SK-N-SH treated with all-trans-retinoic acid at 6 μM for 48 hours (cell line): ENCODE measurements at regions not wholly inside any gene's neighbourhood (a gene's known extent, or its start where the extent isn't known, plus 50 kb on each side); places are given as distances from the start of the nearest gene placed in this dataset.

ENCODE experiments used
- ATAC-seq: fragments of 200-7000 bp; cut with Tn5 transposase; 3 replicates; pipeline ENCODE4 v1.9.1; 2020; ENCODE audit warnings: mild to moderate bottlenecking, moderate library complexity
- ARNTL ChIP-seq: fragments of 450-650 bp; formaldehyde crosslinking; IDR thresholded peaks from 2 replicates; pipeline ENCODE4 v1.5.0; 2020; ENCODE audit warnings: low read depth, mild to moderate bottlenecking, moderate library complexity, borderline replicate concordance
- BACH2 ChIP-seq: fragments of 250-450 bp; sonication (Bioruptor Pico); IDR thresholded peaks from 2 replicates; pipeline ENCODE4 v1.9.0; 2021; ENCODE audit warnings: mild to moderate bottlenecking, borderline replicate concordance
- CSDC2 ChIP-seq: fragments of 250-450 bp; sonication (Bioruptor Pico); IDR thresholded peaks from 2 replicates; pipeline ENCODE4 v1.5.0; 2020; ENCODE audit warnings: mild to moderate bottlenecking, moderate library complexity
- ESRRG ChIP-seq: fragments of 250-450 bp; sonication (Bioruptor Pico); IDR thresholded peaks from 2 replicates; pipeline ENCODE4 v1.6.1; 2021; ENCODE audit warnings: mild to moderate bottlenecking
- GLIS3 ChIP-seq: fragments of 250-450 bp; sonication (Bioruptor Pico); IDR thresholded peaks from 2 replicates; pipeline ENCODE4 v1.5.0; 2020; ENCODE audit warnings: mild to moderate bottlenecking, moderate library complexity
- ISL1 ChIP-seq: fragments of 250-450 bp; sonication (Bioruptor Pico); IDR thresholded peaks from 2 replicates; pipeline ENCODE4 v2.1.2; 2022; ENCODE audit warnings: mild to moderate bottlenecking, moderate library complexity
- OSR1 ChIP-seq: fragments of 250-450 bp; sonication (Bioruptor Pico); IDR thresholded peaks from 2 replicates; pipeline ENCODE4 v1.8.0; 2022; ENCODE audit warnings: moderate library complexity, mild to moderate bottlenecking, inconsistent platforms
- RARB ChIP-seq: fragments of 250-450 bp; sonication (Bioruptor Pico); IDR thresholded peaks from 2 replicates; pipeline ENCODE4 v1.8.0; 2021; ENCODE audit warnings: mild to moderate bottlenecking, moderate library complexity
- SNAI2 ChIP-seq: fragments of 250-450 bp; sonication (Bioruptor Pico); IDR thresholded peaks from 2 replicates; pipeline ENCODE4 v1.5.0; 2020; ENCODE audit warnings: mild to moderate bottlenecking, moderate library complexity
- TCF4 ChIP-seq: fragments of 250-450 bp; sonication (Bioruptor Pico); IDR thresholded peaks from 2 replicates; pipeline ENCODE4 v1.8.0; 2021; ENCODE audit warnings: mild to moderate bottlenecking, moderate library complexity, borderline replicate concordance
- TOX ChIP-seq: fragments of 250-450 bp; sonication (Bioruptor Pico); IDR thresholded peaks from 2 replicates; pipeline ENCODE4 v1.8.0; 2021; ENCODE audit warnings: mild to moderate bottlenecking, moderate library complexity, borderline replicate concordance
- ZC3H10 ChIP-seq: fragments of 250-450 bp; sonication (Bioruptor Pico); IDR thresholded peaks from 2 replicates; pipeline ENCODE4 v1.5.1; 2021; ENCODE audit warnings: mild to moderate bottlenecking, moderate library complexity
- ZFP3 ChIP-seq: fragments of 250-450 bp; sonication (Bioruptor Pico); IDR thresholded peaks from 2 replicates; pipeline ENCODE4 v1.5.0; 2020; ENCODE audit warnings: mild to moderate bottlenecking, moderate library complexity
- ZNF70 ChIP-seq: fragments of 450-650 bp; formaldehyde crosslinking; IDR thresholded peaks from 2 replicates; pipeline ENCODE4 v1.5.0; 2020; ENCODE audit warnings: mild to moderate bottlenecking, moderate library complexity
- ZNF8 ChIP-seq: fragments of 450-650 bp; formaldehyde crosslinking; IDR thresholded peaks from 2 replicates; pipeline ENCODE4 v1.5.0; 2020; ENCODE audit warnings: mild to moderate bottlenecking, moderate library complexity
- TF ChIP-seq, protein P1 (sequence below): fragments of 250-450 bp; sonication (Bioruptor Pico); IDR thresholded peaks from 2 replicates; pipeline ENCODE4 v1.5.1; 2020; ENCODE audit warnings: low read depth, mild to moderate bottlenecking, moderate library complexity
- TF ChIP-seq, protein P2 (sequence below): fragments of 250-450 bp; sonication (Bioruptor Pico); IDR thresholded peaks from 2 replicates; pipeline ENCODE4 v1.5.1; 2021; ENCODE audit warnings: mild to moderate bottlenecking, moderate library complexity
- TF ChIP-seq, protein P3 (sequence below): fragments of 250-450 bp; sonication (Bioruptor Pico); IDR thresholded peaks from 2 replicates; pipeline ENCODE4 v1.8.0; 2020; ENCODE audit warnings: mild to moderate bottlenecking, moderate library complexity, borderline replicate concordance
- TF ChIP-seq, protein P4 (sequence below): fragments of 250-450 bp; sonication (Bioruptor Pico); IDR thresholded peaks from 2 replicates; pipeline ENCODE4 v1.5.0; 2020; ENCODE audit warnings: mild to moderate bottlenecking, moderate library complexity
- TF ChIP-seq, protein P5 (sequence below): fragments of 250-450 bp; sonication (Bioruptor Pico); IDR thresholded peaks from 2 replicates; pipeline ENCODE4 v1.8.0; 2021; ENCODE audit warnings: low read depth, mild to moderate bottlenecking, moderate library complexity, borderline replicate concordance

DNA sequence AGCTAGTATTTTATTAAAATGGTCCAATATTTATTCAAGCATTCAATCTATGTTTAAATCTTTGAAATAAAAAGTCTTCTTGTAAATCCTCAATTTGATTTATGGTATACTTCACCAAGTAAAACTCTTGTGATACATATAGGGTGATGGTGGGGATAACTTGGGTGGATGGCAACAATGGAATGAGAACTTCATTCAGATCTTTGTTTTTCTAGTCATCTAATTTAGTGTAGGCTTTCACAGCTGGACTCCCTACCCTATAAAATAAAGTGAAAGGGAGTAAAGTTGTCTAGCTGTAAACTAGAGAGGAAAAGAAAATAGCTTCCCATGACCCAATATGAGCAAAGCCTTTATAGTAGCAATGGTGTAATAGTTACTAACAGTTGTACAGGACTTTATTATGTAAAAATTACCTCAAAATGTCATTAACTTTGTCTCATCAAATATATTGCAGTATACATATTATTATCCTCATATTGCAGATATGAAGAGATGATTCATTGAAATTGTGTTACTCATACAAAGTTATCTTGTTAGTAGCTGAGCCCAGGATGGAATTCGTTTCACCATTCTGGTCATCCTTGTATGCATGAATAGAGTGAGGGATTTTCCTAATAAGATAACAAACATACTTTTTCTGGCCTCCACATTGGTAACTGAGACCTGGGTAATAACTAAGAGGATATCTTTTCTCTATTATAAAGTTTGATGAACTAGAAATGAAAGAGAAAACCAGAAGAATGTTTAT, 1377.7 kb upstream of the ADGRL4 start:
- no peak for TF ChIP-seq CSDC2 (CRISPR knock-in tag)
- no peak for TF ChIP-seq ARNTL (CRISPR knock-in tag)
- no peak for TF ChIP-seq ZC3H10 (CRISPR knock-in tag)
- TF ChIP-seq BACH2 (CRISPR knock-in tag): no peak
- TF ChIP-seq ZFP3 (CRISPR knock-in tag): no peak
- TF ChIP-seq, protein P1, sequence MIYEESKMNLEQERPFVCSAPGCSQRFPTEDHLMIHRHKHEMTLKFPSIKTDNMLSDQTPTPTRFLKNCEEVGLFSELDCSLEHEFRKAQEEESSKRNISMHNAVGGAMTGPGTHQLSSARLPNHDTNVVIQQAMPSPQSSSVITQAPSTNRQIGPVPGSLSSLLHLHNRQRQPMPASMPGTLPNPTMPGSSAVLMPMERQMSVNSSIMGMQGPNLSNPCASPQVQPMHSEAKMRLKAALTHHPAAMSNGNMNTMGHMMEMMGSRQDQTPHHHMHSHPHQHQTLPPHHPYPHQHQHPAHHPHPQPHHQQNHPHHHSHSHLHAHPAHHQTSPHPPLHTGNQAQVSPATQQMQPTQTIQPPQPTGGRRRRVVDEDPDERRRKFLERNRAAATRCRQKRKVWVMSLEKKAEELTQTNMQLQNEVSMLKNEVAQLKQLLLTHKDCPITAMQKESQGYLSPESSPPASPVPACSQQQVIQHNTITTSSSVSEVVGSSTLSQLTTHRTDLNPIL (CRISPR knock-in tag): no peak
- TF ChIP-seq, protein P2, sequence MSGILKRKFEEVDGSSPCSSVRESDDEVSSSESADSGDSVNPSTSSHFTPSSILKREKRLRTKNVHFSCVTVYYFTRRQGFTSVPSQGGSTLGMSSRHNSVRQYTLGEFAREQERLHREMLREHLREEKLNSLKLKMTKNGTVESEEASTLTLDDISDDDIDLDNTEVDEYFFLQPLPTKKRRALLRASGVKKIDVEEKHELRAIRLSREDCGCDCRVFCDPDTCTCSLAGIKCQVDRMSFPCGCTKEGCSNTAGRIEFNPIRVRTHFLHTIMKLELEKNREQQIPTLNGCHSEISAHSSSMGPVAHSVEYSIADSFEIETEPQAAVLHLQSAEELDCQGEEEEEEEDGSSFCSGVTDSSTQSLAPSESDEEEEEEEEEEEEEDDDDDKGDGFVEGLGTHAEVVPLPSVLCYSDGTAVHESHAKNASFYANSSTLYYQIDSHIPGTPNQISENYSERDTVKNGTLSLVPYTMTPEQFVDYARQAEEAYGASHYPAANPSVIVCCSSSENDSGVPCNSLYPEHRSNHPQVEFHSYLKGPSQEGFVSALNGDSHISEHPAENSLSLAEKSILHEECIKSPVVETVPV: no peak
- no peak for TF ChIP-seq TCF4
- TF ChIP-seq ISL1: no peak
- TF ChIP-seq, protein P3, sequence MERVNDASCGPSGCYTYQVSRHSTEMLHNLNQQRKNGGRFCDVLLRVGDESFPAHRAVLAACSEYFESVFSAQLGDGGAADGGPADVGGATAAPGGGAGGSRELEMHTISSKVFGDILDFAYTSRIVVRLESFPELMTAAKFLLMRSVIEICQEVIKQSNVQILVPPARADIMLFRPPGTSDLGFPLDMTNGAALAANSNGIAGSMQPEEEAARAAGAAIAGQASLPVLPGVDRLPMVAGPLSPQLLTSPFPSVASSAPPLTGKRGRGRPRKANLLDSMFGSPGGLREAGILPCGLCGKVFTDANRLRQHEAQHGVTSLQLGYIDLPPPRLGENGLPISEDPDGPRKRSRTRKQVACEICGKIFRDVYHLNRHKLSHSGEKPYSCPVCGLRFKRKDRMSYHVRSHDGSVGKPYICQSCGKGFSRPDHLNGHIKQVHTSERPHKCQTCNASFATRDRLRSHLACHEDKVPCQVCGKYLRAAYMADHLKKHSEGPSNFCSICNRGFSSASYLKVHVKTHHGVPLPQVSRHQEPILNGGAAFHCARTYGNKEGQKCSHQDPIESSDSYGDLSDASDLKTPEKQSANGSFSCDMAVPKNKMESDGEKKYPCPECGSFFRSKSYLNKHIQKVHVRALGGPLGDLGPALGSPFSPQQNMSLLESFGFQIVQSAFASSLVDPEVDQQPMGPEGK (CRISPR knock-in tag): no peak
- TF ChIP-seq ZNF70 (CRISPR knock-in tag): no peak
- TF ChIP-seq, protein P4, sequence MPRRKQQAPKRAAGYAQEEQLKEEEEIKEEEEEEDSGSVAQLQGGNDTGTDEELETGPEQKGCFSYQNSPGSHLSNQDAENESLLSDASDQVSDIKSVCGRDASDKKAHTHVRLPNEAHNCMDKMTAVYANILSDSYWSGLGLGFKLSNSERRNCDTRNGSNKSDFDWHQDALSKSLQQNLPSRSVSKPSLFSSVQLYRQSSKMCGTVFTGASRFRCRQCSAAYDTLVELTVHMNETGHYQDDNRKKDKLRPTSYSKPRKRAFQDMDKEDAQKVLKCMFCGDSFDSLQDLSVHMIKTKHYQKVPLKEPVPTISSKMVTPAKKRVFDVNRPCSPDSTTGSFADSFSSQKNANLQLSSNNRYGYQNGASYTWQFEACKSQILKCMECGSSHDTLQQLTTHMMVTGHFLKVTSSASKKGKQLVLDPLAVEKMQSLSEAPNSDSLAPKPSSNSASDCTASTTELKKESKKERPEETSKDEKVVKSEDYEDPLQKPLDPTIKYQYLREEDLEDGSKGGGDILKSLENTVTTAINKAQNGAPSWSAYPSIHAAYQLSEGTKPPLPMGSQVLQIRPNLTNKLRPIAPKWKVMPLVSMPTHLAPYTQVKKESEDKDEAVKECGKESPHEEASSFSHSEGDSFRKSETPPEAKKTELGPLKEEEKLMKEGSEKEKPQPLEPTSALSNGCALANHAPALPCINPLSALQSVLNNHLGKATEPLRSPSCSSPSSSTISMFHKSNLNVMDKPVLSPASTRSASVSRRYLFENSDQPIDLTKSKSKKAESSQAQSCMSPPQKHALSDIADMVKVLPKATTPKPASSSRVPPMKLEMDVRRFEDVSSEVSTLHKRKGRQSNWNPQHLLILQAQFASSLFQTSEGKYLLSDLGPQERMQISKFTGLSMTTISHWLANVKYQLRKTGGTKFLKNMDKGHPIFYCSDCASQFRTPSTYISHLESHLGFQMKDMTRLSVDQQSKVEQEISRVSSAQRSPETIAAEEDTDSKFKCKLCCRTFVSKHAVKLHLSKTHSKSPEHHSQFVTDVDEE: no peak
- TF ChIP-seq ZNF8: no peak
- no peak for TF ChIP-seq RARB (CRISPR knock-in tag)
- no peak for TF ChIP-seq TOX
- ATAC-seq: no peak

DNA sequence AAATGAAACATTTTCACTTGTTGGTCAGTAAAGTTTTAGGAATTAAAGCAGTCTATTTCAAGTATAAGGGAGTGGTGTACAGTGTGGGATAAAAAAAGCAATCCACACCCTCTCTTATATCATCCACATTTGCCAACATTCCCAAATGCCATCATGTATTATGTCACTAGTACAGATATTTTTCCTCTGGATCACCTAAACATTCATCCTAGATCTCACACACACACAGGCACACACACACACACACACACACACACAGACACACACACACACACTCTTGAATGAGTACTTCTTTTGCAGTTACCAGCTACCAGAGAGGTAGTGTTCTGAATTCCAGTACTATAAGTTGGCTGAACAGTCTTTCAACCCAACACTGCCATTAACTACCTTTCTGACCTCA, 1369.1 kb upstream of the ADGRL4 start:
- peak; percentile 64; the same call in 2 of the 3 replicates for ATAC-seq
- TF ChIP-seq ZNF70 (CRISPR knock-in tag) (no peak), ISL1 (0 out of 2 replicates have a peak, but pooled peaks have one; percentile 15), SNAI2 (CRISPR knock-in tag) (no peak)

DNA sequence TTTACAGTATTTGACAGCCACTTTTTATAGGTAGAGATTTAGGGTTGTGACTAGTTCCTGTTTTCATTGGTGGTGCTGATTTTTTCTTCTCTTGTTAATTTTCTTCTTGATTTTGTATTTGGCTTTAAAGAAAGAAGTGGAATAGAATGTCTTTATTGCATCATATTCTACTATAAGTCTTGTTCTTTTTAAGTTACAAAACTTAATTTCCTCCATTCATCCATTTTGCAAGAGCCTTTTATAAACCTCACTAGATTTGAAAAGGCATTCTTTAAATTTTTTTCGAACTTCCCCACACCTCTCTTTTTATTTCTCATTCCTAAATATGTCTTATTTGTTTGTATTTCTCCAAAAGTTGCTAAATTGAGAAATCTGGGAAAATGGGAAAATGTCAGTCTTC, 1368.6 kb upstream of the ADGRL4 start:
- ATAC-seq: no peak
- TF ChIP-seq ESRRG (CRISPR knock-in tag) (no peak), ZFP3 (CRISPR knock-in tag) (no peak), GLIS3 (CRISPR knock-in tag) (no peak), ZNF8 (no peak), ZNF70 (CRISPR knock-in tag) (no peak), BACH2 (CRISPR knock-in tag) (no peak), ZC3H10 (CRISPR knock-in tag) (no peak), TCF4 (no peak), ARNTL (CRISPR knock-in tag) (no peak), OSR1 (CRISPR knock-in tag) (no peak)
- TF ChIP-seq, protein P4: no peak
- TF ChIP-seq, protein P5, sequence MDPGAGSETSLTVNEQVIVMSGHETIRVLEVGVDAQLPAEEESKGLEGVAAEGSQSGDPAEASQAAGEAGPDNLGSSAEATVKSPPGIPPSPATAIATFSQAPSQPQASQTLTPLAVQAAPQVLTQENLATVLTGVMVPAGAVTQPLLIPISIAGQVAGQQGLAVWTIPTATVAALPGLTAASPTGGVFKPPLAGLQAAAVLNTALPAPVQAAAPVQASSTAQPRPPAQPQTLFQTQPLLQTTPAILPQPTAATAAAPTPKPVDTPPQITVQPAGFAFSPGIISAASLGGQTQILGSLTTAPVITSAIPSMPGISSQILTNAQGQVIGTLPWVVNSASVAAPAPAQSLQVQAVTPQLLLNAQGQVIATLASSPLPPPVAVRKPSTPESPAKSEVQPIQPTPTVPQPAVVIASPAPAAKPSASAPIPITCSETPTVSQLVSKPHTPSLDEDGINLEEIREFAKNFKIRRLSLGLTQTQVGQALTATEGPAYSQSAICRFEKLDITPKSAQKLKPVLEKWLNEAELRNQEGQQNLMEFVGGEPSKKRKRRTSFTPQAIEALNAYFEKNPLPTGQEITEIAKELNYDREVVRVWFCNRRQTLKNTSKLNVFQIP: no peak
